Smooth muscle cell of the brain vasculature (primary cell): ENCODE measurements at regions not wholly inside any gene's neighbourhood (a gene's known extent, or its start where the extent isn't known, plus 50 kb on each side); places are given as distances from the start of the nearest gene placed in this dataset.

Experiments used
- DNase-seq: peaks from one replicate; pipeline ENCODE4 v3.0.0-alpha.2; 2012; ENCODE audit warnings: low read depth, low spot score

GRCh38 chr9:18384066-18384465 lies 89.9 kb upstream of the ADAMTSL1 start:
- DNase-seq, result no peak

DNA sequence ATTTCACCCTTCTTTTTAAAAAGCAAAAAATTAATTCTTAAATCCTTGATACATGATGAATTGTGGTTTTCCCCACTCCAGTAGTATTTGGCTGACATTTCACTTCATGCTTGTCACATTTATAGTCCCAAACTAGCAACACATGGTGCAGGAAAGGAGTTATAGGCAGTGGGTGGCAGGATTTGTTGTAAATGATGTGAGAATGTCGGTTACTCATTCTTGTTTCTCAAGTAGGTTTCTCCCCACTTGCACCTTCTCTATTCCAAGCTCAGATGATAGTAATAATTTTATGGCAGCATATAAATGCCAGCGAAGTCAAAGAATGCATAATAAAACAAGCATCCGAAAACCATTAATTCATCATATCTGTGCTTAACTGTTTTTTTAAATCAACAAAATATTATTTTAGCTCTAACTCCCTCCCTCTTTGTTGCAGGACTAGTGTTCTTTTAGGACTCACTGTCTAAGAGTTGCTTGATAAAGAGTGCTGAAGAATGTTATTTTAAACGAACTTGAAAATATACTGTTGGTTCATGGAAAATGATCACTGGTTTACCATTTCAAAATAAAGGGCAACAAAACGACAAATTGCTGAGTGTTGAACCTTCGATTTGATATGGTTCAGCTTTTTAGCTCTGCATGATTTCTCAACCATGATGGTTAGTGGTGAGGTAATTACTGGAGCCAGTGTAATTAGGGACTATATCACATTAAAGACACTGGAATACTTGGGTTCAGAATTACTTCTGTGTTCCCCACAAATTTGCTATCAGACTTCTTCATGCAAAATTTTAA lies 88.1 kb upstream of the ADAMTSL1 start:
- no peak for DNase-seq

GRCh38 chr9:18390393-18390792 lies 83.6 kb upstream of the ADAMTSL1 start:
- peak; percentile 86 for DNase-seq

DNA sequence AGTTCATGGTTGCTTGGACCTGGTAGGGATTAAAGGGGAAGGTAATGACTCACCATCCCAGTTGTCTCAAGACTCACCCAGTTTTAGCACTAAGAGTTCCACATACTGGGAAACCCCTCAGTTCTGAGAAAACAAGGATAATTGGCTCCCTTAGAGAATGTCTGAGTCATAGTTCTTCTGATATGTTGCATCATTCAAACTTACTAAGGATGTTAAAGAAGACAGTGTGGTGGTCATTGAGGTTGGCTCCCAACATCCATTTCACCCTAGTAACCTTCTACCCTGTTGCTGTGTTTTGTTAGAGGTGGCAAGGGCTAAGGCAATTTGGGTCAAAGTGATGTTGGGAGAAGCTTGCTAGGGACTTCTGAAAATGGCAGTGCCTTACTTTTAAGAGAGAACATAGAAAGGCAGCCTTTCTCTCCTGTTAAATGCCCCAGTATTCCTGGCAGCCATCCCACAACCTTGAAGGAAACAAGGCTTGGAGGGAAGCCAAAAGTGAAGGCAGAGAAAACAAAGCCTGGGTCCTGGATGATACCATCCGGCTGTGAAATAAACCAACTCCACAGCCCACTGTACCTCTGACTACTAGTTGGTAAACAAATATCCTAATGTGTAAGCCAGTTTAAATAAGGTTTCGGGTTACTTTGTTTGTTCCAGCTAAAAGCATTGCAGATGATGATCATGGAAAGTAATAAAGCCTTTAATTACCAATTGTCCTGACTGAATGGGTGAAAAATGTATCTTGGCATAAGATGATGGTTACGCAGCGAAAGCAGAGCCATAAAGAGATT lies 80.4 kb upstream of the ADAMTSL1 start:
- DNase-seq, result peak; percentile 97

- no peak for DNase-seq
Measured at GRCh38 chr9:18394847-18395351, 79.1 kb upstream of the ADAMTSL1 start.

- no peak for DNase-seq
Measured at GRCh38 chr9:18396102-18396728, 77.7 kb upstream of the ADAMTSL1 start.

- DNase-seq, result no peak
Measured at GRCh38 chr9:18397076-18397475, 76.9 kb upstream of the ADAMTSL1 start.

GRCh38 chr9:18398038-18398437 lies 75.9 kb upstream of the ADAMTSL1 start:
- DNase-seq, result no peak

- DNase-seq, result no peak
Measured at GRCh38 chr9:18404434-18405029, 69.4 kb upstream of the ADAMTSL1 start.

GRCh38 chr9:18405240-18405639 lies 68.7 kb upstream of the ADAMTSL1 start:
- DNase-seq, result no peak

DNA sequence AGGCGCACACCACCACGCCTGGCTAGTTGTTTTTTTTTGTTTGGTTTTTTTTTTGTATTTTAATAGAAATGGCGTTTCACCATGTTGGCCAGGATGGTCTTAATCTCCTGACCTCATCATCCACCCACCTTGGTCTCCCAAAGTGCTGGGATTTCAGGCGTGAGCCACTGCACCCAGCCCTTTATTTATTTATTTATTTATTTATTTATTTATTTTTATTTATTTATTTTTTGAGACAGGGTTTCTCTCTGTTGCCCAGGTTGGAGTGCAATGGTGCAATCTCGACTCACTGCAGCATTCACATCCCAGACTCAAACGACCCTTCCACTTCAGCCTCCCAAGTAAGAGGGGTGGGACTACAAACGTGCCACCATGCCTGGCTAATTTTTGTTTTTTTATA lies 63.0 kb upstream of the ADAMTSL1 start:
- DNase-seq, result no peak

- DNase-seq, result no peak
Measured at GRCh38 chr9:18421391-18421790, 52.6 kb upstream of the ADAMTSL1 start.

DNA sequence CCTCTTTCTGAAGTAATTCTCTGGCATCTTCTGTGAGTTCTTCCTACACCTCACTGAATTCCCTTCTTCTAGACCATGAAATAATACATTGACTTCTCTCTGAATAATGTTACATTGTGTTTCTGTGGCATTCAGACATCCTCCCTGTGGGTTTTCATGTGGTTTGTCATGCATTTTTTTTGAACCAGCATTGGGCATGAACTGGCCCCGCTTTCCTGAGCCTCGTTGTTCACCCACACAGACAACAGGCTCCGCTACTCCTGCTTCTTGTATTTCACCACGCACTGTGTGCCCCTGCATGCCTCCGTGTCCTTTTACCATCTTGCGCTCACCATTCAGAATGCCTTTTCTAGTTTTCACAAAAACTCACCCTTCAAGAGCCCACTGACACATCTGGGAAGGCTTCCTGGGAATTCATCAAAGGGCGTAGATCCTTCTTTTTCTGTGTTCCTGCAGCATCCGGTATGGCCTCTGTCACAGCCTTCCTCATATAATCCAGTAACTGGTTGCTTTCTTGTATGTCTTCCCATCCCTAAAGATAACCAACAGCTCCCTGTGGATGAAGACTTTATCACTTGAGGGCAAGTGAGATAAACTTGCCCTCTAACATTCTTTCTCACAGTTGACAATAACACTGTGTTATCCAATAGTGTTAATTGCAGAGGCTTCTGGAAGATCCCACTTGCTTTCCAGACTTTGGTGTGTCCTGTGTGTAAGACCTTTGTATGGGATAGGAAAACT lies 51.5 kb upstream of the ADAMTSL1 start:
- DNase-seq, result no peak

- DNase-seq, result no peak
Measured at GRCh38 chr9:18423791-18424531, 50.0 kb upstream of the ADAMTSL1 start.
